Uterus (tissue), 2 donors: ENCODE measurements at regions not wholly inside any gene's neighbourhood (a gene's known extent, or its start where the extent isn't known, plus 50 kb on each side); places are given as distances from the start of the nearest gene placed in this dataset.

Experiments used
- CTCF ChIP-seq, 4 experiments: fragments of 200-600 bp in 2 of 4; fragments of 450-650 bp in 2 of 4; sonication (generic) in 2 of 4; IDR thresholded peaks; one replicate each; pipeline ENCODE4 v1.5.1; 2016 to 2019; ENCODE audit warnings: antibody characterized with exemption in 4 of 4, mild to moderate bottlenecking in 2 of 4, moderate library complexity in 1 of 4
- POLR2A ChIP-seq, 2 donors: fragments of 450-650 bp; IDR thresholded peaks; one replicate each; pipeline ENCODE4 v1.6.1; 2016; ENCODE audit warnings: antibody characterized with exemption in 2 of 2, mild to moderate bottlenecking in 1 of 2, moderate library complexity in 1 of 2

DNA sequence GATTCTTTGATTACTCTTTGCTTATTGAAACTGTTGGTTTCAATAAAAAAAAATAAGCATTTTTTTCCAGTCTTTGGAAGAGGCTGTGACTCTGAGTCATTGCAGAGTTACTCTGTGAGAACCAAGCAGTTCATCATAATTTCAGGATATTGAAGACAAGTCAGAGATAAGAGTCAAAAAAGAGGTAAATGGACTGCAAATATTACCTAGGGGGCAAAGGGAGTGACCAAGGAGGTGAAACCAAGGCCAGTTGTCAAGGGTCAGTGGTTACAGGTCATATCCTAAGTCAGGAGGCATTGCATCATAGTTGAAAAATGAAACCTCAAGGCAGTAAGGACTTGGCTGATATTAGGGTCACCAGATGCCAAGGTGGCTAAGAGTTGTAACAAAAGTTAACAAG, 597.1 kb upstream of the USP24 start:
- TF ChIP-seq CTCF (IDR thresholded peaks at IDR 0.05) = no peak
- no peak for TF ChIP-seq POLR2A (IDR thresholded peaks at IDR 0.05)
